OCI-LY3 (cell line): ENCODE measurements at regions not wholly inside any gene's neighbourhood (a gene's known extent, or its start where the extent isn't known, plus 50 kb on each side); places are given as distances from the start of the nearest gene placed in this dataset.

Source experiments
- H2AFZ ChIP-seq: fragments of 200-600, 300-600 bp; shearing (Covaris generic); 2 replicates; pipeline ENCODE4 v1.6.0; 2014; ENCODE audit warnings: antibody characterized with exemption, low read depth, low read length
- H3K27ac ChIP-seq: fragments of 200-600, 300-600 bp; sonication (generic); 2 replicates; pipeline ENCODE4 v1.5.1; 2014; ENCODE audit warnings: mild to moderate bottlenecking, low read length, moderate library complexity, mixed read lengths
- H3K27me3 ChIP-seq: fragments of 200-600, 300-600 bp; sonication (generic); 2 replicates; pipeline ENCODE4 v1.6.1; 2014; ENCODE audit warnings: low read depth, low read length, mixed read lengths
- H3K36me3 ChIP-seq: fragments of 200-600, 300-600 bp; sonication (generic); replicated peaks from 2 replicates; pipeline ENCODE3; 2014; ENCODE audit warnings: low read depth, low read length, mixed read lengths
- H3K4me1 ChIP-seq: fragments of 300-600, 200-600 bp; sonication (generic); 2 replicates; pipeline ENCODE4 v1.6.1; 2014; ENCODE audit warnings: low read length, mixed read lengths
- H3K4me2 ChIP-seq: fragments of 200-600, 300-600 bp; sonication (generic); 2 replicates; pipeline ENCODE4 v1.6.1; 2014; ENCODE audit warnings: low read length, mixed read lengths
- H3K4me3 ChIP-seq: fragments of 300-600, 200-600 bp; sonication (generic); 2 replicates; pipeline ENCODE4 v1.5.1; 2014; ENCODE audit warnings: antibody characterized with exemption, mild to moderate bottlenecking, low read length, moderate library complexity
- H3K79me2 ChIP-seq: fragments of 300-600, 200-600 bp; shearing (Covaris generic); 2 replicates; pipeline ENCODE4 v1.6.1; 2014; ENCODE audit warnings: mild to moderate bottlenecking, low read length, mixed read lengths
- H3K9ac ChIP-seq: fragments of 300-600, 200-600 bp; shearing (Covaris generic); 2 replicates; pipeline ENCODE4 v1.6.0; 2014; ENCODE audit warnings: mild to moderate bottlenecking, low read length, moderate library complexity
- H3K9me3 ChIP-seq: fragments of 200-600, 300-600 bp; shearing (Covaris generic); 2 replicates; pipeline ENCODE4 v1.6.1; 2014; ENCODE audit warnings: low read length, mixed read lengths; ENCODE audit not compliant: insufficient read depth
- H4K20me1 ChIP-seq: fragments of 200-600, 300-600 bp; sonication (generic); 2 replicates; pipeline ENCODE4 v1.6.1; 2016; ENCODE audit warnings: low read length, mixed read lengths; ENCODE audit not compliant: insufficient read depth
- CTCF ChIP-seq: fragments of 200-600, 300-600 bp; sonication (generic); IDR thresholded peaks from 2 replicates; pipeline ENCODE4 v1.5.1; 2014; ENCODE audit warnings: antibody characterized with exemption, low read length, low read depth
- EZH2phosphoT487 ChIP-seq: fragments of 200-600 bp; shearing (Covaris generic); IDR thresholded peaks from 2 replicates; pipeline ENCODE4 v1.6.1; 2018; ENCODE audit warnings: antibody characterized with exemption, mixed run types, low read depth

- Histone ChIP-seq H4K20me1 (no peaks in the 10 kb centered on the region), H3K4me2 (no peak overlapping the region), H3K4me3 (no peak overlapping the region), H3K79me2 (no peaks in the 10 kb centered on the region), H3K36me3 (no peaks in the 10 kb centered on the region), H2AFZ (no peak overlapping the region), H3K4me1 (no peaks in the 10 kb centered on the region), H3K9ac (no peak overlapping the region), H3K27ac (no peak overlapping the region), H3K9me3 (no peaks in the 10 kb centered on the region), H3K27me3 (no peaks in the 10 kb centered on the region)
- TF ChIP-seq EZH2phosphoT487 (no peak), CTCF (no peak)
These were observed 626.0 kb downstream of the CDH26 start for GRCh38 chr20:60584221-60584620.

GRCh38 chr20:60585651-60586050 lies 627.4 kb downstream of the CDH26 start:
- H3K27me3 ChIP-seq, result no peaks in the 10 kb centered on the region
- no peak overlapping the region for H3K9ac ChIP-seq
- H3K79me2 ChIP-seq, result no peaks in the 10 kb centered on the region
- H3K4me2 ChIP-seq, result no peak overlapping the region
- H4K20me1 ChIP-seq, result no peaks in the 10 kb centered on the region
- no peaks in the 10 kb centered on the region for H3K9me3 ChIP-seq
- no peaks in the 10 kb centered on the region for H3K4me1 ChIP-seq
- H3K27ac ChIP-seq, result no peak overlapping the region
- no peak overlapping the region for H3K4me3 ChIP-seq
- H2AFZ ChIP-seq, result no peak overlapping the region
- H3K36me3 ChIP-seq, result no peaks in the 10 kb centered on the region
- TF ChIP-seq EZH2phosphoT487, result no peak
- no peak for TF ChIP-seq CTCF

GRCh38 chr20:60586269-60587050 lies 628.2 kb downstream of the CDH26 start:
- H3K9me3 ChIP-seq, result no peaks in the 10 kb centered on the region
- no peaks in the 10 kb centered on the region for H3K36me3 ChIP-seq
- no peaks in the 10 kb centered on the region for H3K27me3 ChIP-seq
- H3K4me1 ChIP-seq, result no peaks in the 10 kb centered on the region
- no peak overlapping the region for H3K4me2 ChIP-seq
- no peak overlapping the region for H3K27ac ChIP-seq
- H3K79me2 ChIP-seq, result no peaks in the 10 kb centered on the region
- no peak overlapping the region for H3K4me3 ChIP-seq
- no peak overlapping the region for H3K9ac ChIP-seq
- H2AFZ ChIP-seq, result no peak overlapping the region
- TF ChIP-seq EZH2phosphoT487 (no peak), CTCF (no peak)
- no peaks in the 10 kb centered on the region for H4K20me1 ChIP-seq

GRCh38 chr20:60587986-60588385 lies 629.8 kb downstream of the CDH26 start:
- no peaks in the 10 kb centered on the region for H3K4me1 ChIP-seq
- H3K4me3 ChIP-seq, result no peak overlapping the region
- no peaks in the 10 kb centered on the region for H3K79me2 ChIP-seq
- no peaks in the 10 kb centered on the region for H4K20me1 ChIP-seq
- H3K27ac ChIP-seq, result no peak overlapping the region
- no peaks in the 10 kb centered on the region for H3K9me3 ChIP-seq
- no peak for TF ChIP-seq CTCF
- TF ChIP-seq EZH2phosphoT487, result no peak
- no peak overlapping the region for H3K9ac ChIP-seq
- H2AFZ ChIP-seq, result no peak overlapping the region
- no peak overlapping the region for H3K4me2 ChIP-seq
- no peaks in the 10 kb centered on the region for H3K27me3 ChIP-seq
- no peaks in the 10 kb centered on the region for H3K36me3 ChIP-seq
